ENCODE measurements at regions not wholly inside any gene's neighbourhood (a gene's known extent, or its start where the extent isn't known, plus 50 kb on each side); places are given as distances from the start of the nearest gene placed in this dataset.

DNA sequence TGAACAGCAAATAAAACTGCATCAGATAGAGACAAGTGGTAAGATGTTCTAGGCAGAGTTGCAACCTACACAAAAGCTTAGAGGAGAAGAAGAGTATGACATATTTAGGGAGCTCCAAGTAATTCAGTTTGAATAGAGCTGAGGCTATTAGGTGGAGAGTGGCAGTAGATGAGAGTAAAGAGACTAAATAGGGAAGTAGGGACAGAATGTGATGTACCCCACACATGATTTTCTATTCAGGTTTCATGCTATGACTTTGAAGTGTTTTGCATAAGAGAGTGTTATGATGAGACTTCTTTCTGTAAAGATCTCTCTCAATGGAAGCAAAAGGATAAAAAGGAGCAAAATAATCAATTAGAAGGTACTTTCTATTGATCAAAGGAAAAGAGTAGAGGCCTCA is 206.8 kb upstream of the ERBB4 start:
- TF ChIP-seq, protein P1, sequence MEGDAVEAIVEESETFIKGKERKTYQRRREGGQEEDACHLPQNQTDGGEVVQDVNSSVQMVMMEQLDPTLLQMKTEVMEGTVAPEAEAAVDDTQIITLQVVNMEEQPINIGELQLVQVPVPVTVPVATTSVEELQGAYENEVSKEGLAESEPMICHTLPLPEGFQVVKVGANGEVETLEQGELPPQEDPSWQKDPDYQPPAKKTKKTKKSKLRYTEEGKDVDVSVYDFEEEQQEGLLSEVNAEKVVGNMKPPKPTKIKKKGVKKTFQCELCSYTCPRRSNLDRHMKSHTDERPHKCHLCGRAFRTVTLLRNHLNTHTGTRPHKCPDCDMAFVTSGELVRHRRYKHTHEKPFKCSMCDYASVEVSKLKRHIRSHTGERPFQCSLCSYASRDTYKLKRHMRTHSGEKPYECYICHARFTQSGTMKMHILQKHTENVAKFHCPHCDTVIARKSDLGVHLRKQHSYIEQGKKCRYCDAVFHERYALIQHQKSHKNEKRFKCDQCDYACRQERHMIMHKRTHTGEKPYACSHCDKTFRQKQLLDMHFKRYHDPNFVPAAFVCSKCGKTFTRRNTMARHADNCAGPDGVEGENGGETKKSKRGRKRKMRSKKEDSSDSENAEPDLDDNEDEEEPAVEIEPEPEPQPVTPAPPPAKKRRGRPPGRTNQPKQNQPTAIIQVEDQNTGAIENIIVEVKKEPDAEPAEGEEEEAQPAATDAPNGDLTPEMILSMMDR (IDR thresholded peaks at IDR 0.05 in 8 of 11, conservative IDR thresholded peaks at IDR 0.05 in 3 of 11), result no peak
- no peak for TF ChIP-seq POLR2AphosphoS5 (IDR thresholded peaks at IDR 0.05)
- TF ChIP-seq POLR2A (IDR thresholded peaks at IDR 0.05), result no peak

All from spleen (tissue), 7 donors.